ENCODE measurements at regions not wholly inside any gene's neighbourhood (a gene's known extent, or its start where the extent isn't known, plus 50 kb on each side); places are given as distances from the start of the nearest gene placed in this dataset.

GRCh38 chr20:23229989-23230388, 120.6 kb upstream of the NXT1 start:
- DNase-seq: no peak

DNA sequence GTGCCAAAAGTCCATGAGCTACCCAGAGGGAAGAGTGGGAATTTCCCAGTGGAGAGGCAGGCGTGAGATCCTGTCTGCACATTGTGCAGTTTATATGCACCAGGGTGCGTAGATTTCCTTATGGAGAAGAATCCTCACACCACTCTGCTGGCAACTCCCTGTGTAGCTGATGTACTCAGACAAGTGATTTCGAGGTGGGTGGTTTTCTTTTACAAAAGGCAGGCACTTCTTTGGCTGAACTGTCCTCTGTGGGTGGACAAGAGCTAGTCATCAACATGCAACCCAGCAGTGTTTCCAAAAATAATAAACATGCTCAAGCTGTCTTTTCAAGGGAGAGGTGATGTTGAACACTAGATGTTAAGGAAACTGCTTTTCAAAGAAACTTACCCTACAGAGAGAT, 121.7 kb upstream of the NXT1 start:
- no peak for DNase-seq

DNA sequence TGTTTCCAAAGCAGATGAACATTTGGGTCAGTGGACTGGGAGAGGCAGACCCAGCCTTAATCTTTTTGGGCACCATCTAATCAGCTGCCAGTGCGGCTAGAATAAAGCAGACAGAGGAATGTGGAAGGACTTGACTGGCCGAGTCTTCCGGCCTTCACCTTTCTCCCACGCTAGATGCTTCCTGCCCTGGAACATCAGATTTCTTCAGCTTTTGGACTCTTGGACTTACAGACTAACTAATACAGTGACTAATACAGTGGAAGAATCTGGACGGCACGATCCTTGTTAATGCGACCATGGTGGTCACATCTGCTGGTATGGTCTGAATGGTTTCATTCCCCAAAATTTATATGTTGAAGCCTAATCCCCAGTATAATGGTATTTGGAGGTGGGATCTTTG, 122.6 kb upstream of the NXT1 start:
- no peak for DNase-seq

GRCh38 chr20:23227274-23227673, 123.3 kb upstream of the NXT1 start:
- no peak for DNase-seq

GRCh38 chr20:23226612-23227265, 123.9 kb upstream of the NXT1 start:
- DNase-seq: no peak

GRCh38 chr20:23225407-23226060, 125.1 kb upstream of the NXT1 start:
- no peak for DNase-seq

DNA sequence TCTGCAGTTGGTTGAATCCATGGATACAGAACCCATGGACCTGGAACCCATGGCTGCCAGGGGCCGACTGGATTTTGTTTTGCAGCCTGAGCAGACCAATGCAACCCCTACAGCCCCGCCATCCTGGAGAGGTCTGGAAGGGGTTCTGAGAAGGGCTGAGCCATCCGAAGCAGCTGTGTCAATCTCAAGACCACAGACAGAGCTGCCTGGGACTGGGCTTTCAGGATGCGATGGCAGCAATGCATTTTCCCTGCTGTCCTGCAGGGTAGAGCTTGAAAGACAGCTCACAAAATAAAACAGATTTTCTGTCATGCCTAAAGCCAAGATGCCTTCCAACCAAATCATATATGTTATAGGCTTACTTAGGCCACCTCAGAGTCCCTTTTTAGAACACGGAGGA, 125.8 kb upstream of the NXT1 start:
- no peak for DNase-seq

DNA sequence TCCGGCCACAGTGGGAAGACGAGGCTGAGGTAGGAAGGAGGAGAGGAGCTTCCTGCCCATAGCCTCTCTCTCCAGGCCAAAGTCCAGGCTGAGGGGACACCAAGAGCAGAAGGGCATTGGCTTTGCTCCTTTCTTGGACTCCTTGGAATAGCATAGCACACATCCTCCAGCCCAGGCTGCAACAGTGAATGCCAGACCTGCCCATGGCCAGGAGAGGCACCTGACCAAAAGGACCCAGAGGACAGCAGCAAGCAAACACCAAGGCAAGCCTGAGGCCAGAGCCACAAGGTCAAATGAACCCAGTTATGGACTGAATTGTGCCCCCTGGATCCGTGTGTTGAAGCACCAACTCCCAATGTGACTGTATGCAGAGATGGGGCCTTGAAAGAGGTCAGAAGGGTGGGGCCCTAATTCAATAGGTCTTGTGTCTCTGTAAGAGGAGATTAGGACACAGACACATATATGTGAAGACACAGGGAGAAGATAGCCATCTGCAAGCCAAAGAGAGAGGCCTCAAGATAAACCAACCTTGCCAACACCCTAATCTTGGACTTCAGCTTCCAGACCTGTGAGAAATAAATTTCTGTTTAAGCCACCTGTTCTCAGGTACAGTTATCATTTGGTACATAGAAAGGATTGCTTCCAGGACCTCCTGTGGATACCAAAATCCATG, 126.5 kb upstream of the NXT1 start:
- DNase-seq: no peak

GRCh38 chr20:23222531-23223200, 127.9 kb upstream of the NXT1 start:
- no peak for DNase-seq

- no peak for DNase-seq
These were observed 130.9 kb upstream of the CD93 start for GRCh38 chr20:23217023-23217422.

GRCh38 chr20:23215344-23215995, 129.3 kb upstream of the CD93 start:
- no peak for DNase-seq

DNA sequence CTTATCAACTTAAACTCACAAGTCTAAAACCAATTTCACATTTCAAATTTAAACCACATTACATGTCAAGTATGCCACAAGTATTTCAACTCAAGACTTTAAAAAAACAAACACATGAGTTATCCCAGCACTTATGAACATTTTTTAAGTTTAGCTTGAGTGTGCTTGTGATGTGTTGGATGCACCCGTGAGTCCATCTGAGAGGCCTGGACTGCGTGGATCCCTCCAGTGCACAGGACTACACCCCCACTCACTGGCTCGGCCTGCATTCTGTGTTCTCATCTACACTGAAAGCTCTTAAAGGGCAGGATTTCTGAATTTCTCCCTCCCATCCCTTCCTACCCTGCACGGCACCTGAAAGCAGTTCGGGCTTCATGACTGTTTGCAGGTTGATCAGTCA, 128.8 kb upstream of the CD93 start:
- DNase-seq: no peak

- DNase-seq: no peak
These were observed 126.4 kb upstream of the CD93 start for GRCh38 chr20:23212464-23212995.

DNA sequence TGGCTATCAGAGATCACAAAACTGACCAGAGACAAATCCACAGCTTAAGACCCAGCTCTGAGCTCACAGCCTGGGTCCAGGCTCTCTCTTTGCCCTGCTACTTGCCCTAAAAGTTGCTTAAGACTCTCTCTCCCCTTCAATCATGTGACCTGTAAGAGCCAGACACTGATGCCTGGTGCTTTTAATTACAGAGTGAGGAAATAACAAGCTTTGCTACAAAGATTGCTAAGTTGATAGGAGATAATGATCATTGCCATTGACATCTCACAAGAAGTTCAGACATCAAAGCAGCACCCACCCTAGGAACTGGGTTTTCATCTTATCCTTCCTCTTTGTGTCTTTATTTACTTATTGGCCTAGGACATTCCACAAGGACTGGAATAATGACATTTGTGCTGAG, 125.9 kb upstream of the CD93 start:
- DNase-seq: no peak

- DNase-seq: no peak
These were observed 125.0 kb upstream of the CD93 start for GRCh38 chr20:23211164-23211563.

DNA sequence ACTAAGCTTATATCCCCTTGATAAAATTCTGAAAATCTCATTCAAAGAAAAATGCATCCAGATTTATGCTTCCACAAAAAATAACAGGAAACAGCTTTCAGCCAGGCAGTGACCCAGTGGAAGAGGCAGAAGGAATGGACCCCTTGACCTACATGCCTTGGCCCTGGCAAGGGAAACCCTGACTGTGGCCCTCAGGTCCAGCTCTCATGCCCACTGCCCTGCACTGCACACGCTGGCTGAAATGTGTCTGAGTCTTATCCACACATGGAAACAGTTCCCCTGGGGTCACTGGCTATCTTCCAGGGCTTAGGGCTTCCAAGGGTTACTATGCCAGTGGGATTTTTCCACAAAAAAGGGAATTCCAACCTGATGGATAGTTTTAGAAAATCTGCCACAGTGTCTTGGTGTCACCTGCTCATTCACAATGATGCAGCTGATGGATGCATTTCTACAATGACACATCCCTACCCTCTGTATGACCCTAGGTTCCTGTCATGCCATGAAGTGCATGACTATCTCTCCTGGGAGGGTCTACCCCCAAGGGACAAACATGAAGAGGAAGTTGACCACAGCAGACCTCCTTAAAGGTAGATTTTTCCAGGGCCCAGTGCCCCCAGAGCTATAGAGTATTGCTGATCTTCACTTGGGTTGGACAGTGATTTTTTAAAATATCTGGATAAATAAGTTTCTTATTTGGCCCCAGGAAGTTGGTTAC, 121.9 kb upstream of the CD93 start:
- DNase-seq: no peak

- no peak for DNase-seq
These were observed 120.9 kb upstream of the CD93 start for GRCh38 chr20:23206995-23207394.

DNA sequence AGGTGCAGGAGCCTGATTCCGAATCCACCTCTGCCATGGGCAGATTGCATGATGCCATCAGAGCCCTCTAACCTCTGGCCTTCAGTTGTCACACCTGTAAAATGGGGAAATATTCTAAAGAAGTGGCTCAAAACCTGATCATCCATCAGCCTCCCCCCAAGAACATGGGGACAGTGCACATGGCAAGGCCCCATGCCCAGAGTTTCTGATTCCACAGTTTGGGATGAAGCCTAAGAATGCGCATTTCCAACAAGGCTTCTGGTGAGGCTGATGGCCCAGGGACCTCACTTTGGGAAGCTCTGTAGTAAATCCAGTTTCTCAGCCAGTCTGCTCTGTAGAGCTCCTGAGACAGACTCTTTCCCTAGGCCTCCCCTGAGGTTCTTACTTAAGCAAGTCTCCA, 119.9 kb upstream of the CD93 start:
- no peak for DNase-seq

DNA sequence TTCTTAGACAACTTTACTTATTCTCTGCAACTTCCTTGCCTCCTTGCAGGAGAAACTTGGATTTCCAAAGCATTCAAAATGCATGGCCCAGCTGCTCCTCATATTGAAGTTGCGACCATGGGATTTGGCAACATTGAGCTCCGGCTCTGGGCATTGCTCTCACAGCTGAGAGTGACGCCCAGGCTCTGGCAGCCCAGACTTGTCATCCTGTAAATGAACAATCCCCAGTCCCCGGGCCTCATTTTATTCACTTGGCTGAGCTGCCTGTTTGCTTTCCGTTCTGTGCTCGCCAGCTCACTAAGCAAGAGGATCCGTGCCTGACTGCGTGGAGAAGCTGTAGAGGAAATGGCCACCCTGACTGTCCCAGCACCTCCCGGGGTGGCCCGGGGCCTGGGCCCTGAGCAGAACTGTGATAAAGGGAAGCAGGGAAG, 119.5 kb upstream of the CD93 start:
- peak; percentile 80 for DNase-seq

DNA sequence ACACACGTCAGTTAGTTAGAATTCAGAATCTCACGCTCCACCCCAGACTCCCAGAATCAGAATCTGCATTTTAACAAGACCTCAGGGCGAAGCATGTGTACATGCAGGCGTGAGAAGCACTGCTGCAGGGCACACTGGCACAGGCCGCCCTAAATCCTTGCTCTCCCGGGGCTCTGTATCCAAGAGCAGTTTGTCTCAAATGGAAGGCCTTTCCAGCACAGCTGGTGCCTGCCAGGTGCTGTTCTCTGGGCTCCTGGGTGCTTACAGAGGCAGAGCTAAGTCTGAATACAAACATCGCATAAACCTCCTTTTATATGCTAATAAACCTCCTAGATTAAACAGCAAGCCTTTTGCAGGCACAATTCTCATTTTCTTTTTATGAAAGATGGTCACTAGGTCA, 119.1 kb upstream of the CD93 start:
- no peak for DNase-seq

- DNase-seq: no peak
These were observed 118.0 kb upstream of the CD93 start for GRCh38 chr20:23203951-23204730.

GRCh38 chr20:23203310-23203709, 117.2 kb upstream of the CD93 start:
- DNase-seq: no peak

Measured in retina (tissue), 1 donor.